CD4-positive, alpha-beta T cell treated with Interleukin-17A for 1 hour (primary cell): ENCODE measurements at regions not wholly inside any gene's neighbourhood (a gene's known extent, or its start where the extent isn't known, plus 50 kb on each side); places are given as distances from the start of the nearest gene placed in this dataset.
"Not testable (repeated sequence)": the region's sequence is repeated elsewhere in the genome, so short reads cannot be mapped to it uniquely, and the experiment has no call there.

ENCODE experiments used
- DNase-seq: peaks from one replicate; pipeline ENCODE4 v3.0.0-alpha.2; 2020

DNA sequence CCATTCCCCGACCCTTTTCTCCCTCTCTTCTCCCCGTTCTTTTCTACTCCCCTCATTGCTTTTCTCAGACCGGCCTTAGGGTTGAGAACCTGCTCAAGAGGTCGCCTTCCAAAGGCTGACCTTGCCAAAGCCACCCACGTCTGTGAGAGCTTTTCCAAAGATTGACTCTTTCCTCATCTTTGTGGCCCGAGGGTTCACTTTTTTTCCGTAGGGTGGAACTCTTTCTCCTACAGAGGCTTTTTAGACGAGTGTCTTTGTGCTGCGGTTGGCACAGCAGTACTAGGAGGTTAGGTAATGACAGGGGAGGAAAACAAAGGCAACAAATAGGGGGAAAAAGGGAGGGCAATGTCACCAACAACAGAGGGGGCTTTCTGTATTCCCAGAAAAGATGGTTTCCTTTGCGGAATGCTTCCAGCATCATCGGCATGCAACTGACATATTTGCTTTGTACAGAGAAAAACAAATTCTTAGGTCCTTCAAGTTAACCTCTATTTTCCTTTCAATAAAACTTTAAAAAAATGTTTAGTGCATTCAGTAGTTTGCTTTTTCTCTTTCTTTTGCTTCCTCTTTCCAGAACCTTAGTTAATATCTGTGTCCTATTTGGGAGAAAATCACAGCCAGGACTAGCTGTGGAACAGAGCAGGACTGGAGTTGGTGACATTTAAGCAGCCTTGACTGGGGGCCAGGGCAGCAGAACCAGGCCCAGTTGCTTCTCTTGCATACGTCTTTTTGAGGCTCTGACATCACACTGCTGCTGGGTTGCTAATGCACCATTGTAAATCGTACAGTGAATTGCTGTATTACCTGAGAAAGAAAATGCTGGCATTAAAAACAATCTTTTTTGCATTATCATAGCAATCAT lies 188.1 kb upstream of the FANCL start:
- DNase-seq: no peak

- no peak for DNase-seq
These were observed 187.2 kb upstream of the FANCL start for GRCh38 chr2:58428096-58429013.

GRCh38 chr2:58427572-58428095 lies 186.5 kb upstream of the FANCL start:
- no peak for DNase-seq

GRCh38 chr2:58425368-58425767 lies 184.2 kb upstream of the FANCL start:
- no peak for DNase-seq

DNA sequence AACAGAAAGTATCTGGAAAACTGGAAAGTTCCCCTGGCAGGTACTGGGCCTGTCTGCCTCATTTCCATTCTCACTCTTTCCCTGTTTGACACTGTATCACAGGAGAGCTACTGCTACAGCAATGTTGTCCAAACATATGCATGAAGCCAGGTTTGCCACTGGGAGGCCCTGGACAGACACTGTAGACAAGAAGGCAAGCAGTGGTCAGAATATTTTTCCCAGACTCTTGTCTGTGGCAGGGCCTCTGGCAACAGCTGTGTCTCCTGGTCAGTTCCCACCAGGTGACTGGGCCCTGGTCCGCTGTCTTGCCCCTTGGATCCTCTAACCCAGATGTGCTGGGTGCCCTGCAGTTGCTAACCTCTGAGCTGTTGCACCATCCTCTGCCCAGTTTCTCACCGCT lies 178.9 kb upstream of the FANCL start:
- no peak for DNase-seq

DNA sequence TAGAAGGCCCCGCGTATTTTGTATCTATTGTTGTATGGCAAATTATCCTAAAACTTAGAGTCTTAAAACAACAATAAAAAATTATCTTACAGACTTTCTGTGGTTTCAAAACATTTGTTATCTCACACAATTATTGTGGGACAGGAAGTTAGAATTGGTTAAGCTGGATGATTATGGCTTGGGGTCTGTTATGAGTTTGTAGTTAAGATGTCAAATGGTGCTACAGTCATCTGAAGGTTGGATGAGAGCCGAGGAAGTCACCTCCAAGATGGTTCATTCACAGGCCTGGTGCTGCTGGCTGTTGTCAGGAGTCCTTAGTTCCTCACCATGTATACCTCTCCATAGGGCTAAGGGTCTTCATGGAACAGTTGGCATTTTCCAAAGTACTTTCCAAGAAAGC lies 175.6 kb upstream of the FANCL start:
- DNase-seq: no peak

GRCh38 chr2:58414506-58414905 lies 173.4 kb upstream of the FANCL start:
- no peak for DNase-seq

- no peak for DNase-seq
These were observed 169.4 kb upstream of the FANCL start for GRCh38 chr2:58410549-58410948.

GRCh38 chr2:58407487-58407886 lies 166.4 kb upstream of the FANCL start:
- DNase-seq: no peak

- DNase-seq: no peak
These were observed 164.2 kb upstream of the FANCL start for GRCh38 chr2:58405341-58405740.

GRCh38 chr2:58401936-58402335 lies 160.8 kb upstream of the FANCL start:
- DNase-seq: no peak

- no peak for DNase-seq
These were observed 157.3 kb upstream of the FANCL start for GRCh38 chr2:58398406-58398805.

- DNase-seq: no peak
These were observed 146.6 kb upstream of the FANCL start for GRCh38 chr2:58387701-58388100.

DNA sequence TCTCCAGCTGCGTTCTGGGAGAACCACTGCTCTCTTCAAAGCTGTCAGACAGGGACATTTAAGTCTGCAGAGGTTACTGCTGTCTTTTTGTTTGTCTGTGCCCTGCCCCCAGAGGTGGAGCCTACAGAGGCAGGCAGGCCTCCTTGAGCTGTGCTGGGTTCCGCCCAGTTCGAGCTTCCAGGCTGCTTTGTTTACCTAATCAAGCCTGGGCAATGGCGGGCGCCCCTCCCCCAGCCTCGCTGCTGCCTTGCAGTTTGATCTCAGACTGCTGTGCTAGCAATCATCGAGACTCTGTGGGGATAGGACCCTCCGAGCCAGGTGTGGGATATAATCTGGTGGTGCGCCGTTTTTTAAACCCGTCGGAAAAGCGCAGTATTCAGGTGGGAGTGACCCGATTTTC lies 145.8 kb upstream of the FANCL start:
- DNase-seq: not testable (repeated sequence)

GRCh38 chr2:58378152-58378551 lies 137.0 kb upstream of the FANCL start:
- no peak for DNase-seq

GRCh38 chr2:58377181-58377580 lies 136.1 kb upstream of the FANCL start:
- no peak for DNase-seq

GRCh38 chr2:58376592-58376991 lies 135.5 kb upstream of the FANCL start:
- DNase-seq: no peak

GRCh38 chr2:58369594-58369993 lies 128.5 kb upstream of the FANCL start:
- no peak for DNase-seq

DNA sequence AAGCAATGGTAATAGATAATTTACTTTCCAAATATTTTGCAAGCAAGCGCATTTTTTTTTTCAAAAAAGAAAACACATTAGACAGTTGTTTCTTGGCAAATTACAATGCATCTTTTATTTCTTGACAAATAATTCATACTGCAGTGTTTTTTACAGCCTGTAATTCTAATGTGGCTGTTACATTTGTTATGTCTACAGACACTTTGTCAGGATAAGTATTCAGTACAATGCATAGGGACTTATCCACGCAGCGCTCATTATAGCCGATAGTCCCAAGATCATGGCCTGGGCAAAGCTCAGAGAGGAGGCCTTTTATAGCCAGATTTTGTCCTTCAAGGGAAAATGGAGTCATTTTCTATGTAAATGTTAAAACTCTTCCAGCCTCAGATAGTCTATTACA lies 123.0 kb upstream of the FANCL start:
- DNase-seq: no peak

- DNase-seq: no peak
These were observed 116.9 kb upstream of the FANCL start for GRCh38 chr2:58358026-58358425.

DNA sequence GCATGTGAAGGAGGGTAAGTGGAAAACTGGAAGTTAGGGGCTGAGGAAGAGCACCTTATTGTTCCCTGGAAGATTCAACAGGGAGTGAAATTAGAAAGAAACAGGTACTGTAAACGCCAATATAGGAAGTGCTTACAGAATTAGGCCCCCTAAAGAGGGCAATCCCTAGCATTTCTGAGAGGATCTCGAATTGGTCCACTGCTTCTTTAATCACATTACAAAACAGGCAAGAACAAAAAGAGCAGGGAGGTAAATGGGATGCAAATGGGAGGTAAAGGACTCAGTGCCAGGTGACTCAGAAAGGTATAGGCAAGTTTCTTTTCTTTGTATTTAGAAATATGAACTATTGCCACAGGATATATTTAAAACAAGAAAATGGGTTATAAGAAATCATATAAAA lies 116.4 kb upstream of the FANCL start:
- DNase-seq: no peak

- DNase-seq: no peak
These were observed 113.1 kb upstream of the FANCL start for GRCh38 chr2:58354230-58354629.

GRCh38 chr2:58350484-58350883 lies 109.4 kb upstream of the FANCL start:
- no peak for DNase-seq

GRCh38 chr2:58347810-58348209 lies 106.7 kb upstream of the FANCL start:
- no peak for DNase-seq
